ENCODE measurements at regions not wholly inside any gene's neighbourhood (a gene's known extent, or its start where the extent isn't known, plus 50 kb on each side); places are given as distances from the start of the nearest gene placed in this dataset.

DNA sequence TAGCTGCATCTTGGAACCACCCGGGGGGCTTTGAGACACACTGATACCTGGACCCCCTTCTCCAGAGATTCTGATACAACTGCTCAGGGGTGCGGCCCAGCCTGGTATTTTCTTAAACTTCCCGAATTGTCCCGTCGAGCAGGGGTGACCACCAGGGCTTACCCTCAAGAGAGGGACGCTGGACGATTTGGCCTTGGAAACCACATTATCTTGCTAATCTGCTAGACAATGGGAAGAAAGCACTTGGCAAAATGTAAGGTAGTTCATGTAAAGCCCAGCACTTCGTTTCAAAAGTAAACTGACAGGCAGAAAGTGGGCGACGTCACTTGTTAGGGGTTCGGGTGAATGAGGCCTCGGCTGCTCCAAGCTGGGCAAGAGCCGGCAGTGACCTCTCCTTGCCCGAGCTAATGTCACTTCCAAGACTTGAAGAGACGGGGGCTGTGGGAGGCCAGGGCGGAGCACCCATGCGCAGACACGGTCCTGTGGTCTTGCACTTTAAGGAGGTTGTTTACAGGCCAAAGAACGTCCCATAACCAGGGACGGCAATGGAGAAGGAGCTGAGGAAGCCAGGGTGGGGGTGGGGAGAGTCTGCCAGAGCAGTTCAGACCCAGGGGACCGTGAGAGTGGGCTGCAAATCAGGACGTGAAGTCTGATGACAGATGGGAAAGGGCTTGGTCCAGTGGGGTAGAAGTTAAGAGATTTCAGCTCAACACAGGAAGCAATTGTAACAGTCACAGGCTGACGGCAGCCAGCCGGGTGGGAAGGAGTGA lies 152.7 kb upstream of the GSE1 start:
- in situ Hi-C loops (cut with HindIII; ENCODE audit: low sequenced_read_pairs): no loop called here

DNA sequence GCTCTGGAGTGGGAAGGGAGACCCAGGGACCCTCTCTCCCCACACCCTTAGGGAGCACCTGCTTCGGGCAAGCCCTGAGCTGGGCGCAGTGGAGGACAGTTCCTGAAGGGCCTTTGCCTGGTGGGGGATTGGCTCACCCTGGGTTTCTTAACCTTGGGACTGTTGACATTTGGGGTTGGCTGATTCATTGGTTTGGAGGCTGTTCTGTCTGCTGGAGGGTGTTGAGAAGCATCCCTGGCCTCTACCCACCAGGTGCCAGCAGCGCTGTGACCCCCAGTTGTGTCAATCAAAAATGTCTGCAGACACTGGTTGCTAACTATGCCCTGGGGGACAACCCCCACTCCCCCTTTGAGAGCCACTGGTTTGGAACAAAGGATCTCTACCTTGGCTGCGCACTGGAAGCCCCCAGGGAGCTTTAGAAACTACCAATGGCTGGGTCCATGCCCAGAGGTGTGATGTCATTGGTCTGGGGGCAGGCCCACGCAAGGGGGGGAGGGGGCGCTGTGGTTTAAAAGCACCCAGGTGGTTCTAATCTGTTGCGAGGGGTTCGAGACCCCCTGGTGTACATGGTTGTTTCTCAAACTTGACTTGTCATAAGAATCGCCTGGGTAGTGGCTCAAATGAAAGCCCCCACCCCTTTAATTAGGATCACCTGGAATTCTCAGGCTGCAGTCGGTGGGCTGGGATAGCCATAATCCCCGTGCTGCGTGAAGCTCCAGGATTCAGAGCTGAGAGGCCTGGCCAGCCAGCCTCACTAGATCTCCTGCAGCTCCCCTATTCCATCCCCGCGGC lies 151.9 kb upstream of the GSE1 start:
- in situ Hi-C loops (cut with HindIII; ENCODE audit: low sequenced_read_pairs): no loop called here

GRCh38 chr16:85461814-85462713 lies 151.1 kb upstream of the GSE1 start:
- in situ Hi-C loops (cut with HindIII; ENCODE audit: low sequenced_read_pairs): no loop called here

DNA sequence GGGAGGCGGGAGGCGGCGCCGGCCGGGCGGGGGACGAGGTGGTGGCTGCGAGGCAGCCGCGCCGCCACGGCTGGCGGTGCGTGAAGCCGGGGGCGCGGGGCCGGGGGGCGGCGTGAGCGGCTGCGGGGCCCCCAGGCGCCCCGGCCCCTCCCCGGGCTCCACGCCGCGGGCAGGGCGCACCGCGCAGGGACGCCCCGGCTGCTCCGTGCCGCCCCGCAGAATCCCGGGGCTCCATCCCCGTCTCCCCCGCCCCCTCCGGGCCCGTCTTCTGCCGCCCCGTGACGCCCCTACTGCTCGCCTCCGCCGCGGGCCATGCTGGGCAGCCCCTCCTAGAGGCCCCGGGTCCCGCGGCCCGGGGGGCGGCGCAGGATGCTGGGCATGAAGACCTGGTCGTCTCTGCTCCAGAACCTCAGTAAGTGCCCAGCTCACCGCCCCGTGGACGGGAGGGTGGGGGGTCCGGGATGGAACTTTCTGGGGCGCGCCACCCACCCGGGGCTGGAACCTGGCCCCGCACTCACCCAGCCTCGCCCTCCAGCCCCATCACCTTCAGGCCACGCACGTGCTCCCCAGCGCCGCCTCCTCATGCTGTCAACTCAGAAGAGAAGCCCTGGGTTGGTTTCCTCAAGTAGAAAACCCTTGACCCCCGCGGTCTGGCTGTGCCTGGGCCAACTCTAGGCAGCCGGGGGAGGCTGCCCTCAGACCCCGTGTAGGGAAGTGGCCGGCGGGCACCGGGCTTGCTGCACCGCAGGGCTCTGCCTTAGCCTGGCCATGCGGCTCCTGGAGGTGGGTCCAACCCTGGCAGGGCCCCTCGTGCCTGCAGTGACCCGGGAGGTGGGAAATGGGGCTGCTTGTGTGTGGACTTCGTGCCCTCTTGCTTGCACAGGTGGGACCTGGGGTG lies 150.2 kb upstream of the GSE1 start:
- in situ Hi-C loops (cut with HindIII; ENCODE audit: low sequenced_read_pairs): no loop called here

GRCh38 chr16:85463672-85464382 lies 149.3 kb upstream of the GSE1 start:
- in situ Hi-C loops (cut with HindIII; ENCODE audit: low sequenced_read_pairs): no loop called here

DNA sequence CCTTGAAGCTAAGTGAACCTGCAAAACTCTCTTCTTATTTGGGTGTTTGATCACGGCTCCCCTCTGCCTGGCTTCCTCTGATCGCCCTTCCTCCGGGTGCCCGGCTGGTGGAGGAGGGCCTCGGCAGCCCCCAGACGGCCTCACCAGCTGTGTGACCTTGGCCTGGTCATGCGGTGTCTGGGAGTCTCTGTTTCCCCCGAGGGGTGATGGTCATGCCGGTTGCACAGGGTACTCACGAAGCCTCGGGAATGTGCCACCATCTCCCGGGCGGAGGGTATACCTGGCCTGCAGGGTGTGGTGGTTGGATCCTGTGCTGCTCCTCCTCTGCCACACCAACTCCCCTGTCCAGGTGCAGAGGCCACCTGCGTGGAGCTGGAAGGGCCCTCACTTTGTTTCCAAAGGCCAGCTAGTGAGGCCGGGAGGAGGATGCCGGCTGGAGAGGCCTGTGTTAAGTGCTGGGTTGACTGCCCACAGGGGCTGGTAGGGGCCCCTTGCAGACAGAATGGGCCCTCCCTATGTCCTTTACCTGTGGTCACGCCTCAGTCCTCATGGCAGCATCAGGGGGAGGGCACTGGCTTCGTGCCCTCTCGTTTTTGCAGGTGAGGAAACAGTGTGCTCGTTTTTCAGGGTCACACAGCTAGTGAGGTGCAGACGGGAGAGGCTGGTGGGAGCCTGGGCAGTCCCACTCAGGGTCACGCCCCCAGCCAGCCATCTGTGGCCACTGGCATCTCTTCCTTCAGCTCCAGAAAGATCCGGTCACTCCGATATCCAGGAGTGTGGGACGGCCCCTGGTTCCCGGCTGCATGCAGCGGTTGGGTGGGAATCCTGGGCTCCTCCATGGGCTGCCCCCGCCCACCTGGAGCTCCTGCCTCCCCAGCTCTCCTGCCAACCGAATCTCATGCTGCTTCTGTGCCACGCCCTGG lies 148.5 kb upstream of the GSE1 start:
- in situ Hi-C loops (cut with HindIII; ENCODE audit: low sequenced_read_pairs): no loop called here

GRCh38 chr16:85465328-85466303 lies 147.5 kb upstream of the GSE1 start:
- in situ Hi-C loops (cut with HindIII; ENCODE audit: low sequenced_read_pairs): no loop called here

GRCh38 chr16:85466304-85466700 lies 146.8 kb upstream of the GSE1 start:
- in situ Hi-C loops (cut with HindIII; ENCODE audit: low sequenced_read_pairs): no loop called here

- in situ Hi-C loops (cut with HindIII; ENCODE audit: low sequenced_read_pairs): no loop called here
These were observed 146.1 kb upstream of the GSE1 start for GRCh38 chr16:85466989-85467388.

DNA sequence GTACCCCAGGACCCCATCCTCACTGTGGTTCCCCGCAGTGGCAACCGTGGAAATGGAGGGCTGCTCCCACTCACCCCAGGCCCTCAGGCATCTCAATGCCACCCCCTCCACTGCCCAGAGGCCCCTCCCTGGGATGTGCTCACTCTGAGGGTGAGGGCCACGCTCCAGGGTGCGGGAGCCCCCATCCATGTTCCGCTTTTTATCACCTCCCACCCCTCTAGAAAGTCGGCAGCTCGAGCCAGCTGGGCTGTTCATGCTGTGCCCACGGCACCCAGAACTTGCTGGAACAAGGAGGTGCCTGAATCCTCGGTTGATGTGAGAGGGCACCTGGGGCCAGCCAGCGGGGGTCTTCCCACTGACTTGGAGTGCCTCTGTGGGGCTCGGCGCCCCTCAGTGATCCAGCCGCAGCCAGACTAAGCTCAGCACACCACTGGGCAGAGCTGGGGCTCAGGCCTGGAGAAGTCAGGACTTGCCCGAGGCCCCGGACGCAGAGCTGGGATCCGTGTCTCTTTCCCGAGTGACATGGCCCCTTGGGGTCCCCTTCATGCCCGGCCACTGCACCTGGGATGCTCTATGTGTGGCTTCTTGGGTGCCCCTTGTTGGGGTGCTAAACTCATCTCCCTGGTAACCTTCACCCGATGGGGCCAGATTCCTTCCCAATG lies 143.1 kb upstream of the GSE1 start:
- in situ Hi-C loops (cut with HindIII; ENCODE audit: low sequenced_read_pairs): loop anchor here (5.0 kb wide), 2 partner anchors 67 to 107 kb away; no protein-coding TSS in a partner anchor

DNA sequence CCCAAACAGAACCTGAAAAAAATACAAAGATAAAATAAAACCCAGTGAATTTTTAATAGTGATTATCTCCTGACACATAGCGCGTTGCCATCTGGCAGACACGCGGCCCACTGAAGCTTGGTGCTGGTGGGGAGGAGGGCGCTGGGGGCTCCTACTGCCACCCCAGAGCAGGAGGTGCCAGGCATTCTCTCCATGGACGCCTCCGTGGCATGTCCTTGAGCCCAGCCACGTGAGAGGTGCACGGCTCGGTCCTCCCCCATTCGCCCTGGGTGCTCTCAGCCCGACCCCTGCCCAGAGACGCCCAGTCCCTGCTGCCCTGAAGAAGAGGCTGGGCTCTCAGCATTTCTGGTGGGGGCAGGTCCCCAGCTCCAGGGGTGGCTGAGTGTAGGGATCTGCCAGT lies 142.2 kb upstream of the GSE1 start:
- in situ Hi-C loops (cut with HindIII; ENCODE audit: low sequenced_read_pairs): loop anchor here (5.0 kb wide), 2 partner anchors 66 to 106 kb away; no protein-coding TSS in a partner anchor

GRCh38 chr16:85471469-85472431 lies 141.4 kb upstream of the GSE1 start:
- in situ Hi-C loops (cut with HindIII; ENCODE audit: low sequenced_read_pairs): loop anchor here (5.0 kb wide), 2 partner anchors 66 to 106 kb away; no protein-coding TSS in a partner anchor

- in situ Hi-C loops (cut with HindIII; ENCODE audit: low sequenced_read_pairs): loop anchor here (5.0 kb wide), 2 partner anchors 65 to 105 kb away; no protein-coding TSS in a partner anchor
These were observed 140.6 kb upstream of the GSE1 start for GRCh38 chr16:85472514-85472913.

GRCh38 chr16:85473323-85473722 lies 139.8 kb upstream of the GSE1 start:
- in situ Hi-C loops (cut with HindIII; ENCODE audit: low sequenced_read_pairs): loop anchor here (5.0 kb wide), 2 partner anchors 64 to 104 kb away; no protein-coding TSS in a partner anchor

DNA sequence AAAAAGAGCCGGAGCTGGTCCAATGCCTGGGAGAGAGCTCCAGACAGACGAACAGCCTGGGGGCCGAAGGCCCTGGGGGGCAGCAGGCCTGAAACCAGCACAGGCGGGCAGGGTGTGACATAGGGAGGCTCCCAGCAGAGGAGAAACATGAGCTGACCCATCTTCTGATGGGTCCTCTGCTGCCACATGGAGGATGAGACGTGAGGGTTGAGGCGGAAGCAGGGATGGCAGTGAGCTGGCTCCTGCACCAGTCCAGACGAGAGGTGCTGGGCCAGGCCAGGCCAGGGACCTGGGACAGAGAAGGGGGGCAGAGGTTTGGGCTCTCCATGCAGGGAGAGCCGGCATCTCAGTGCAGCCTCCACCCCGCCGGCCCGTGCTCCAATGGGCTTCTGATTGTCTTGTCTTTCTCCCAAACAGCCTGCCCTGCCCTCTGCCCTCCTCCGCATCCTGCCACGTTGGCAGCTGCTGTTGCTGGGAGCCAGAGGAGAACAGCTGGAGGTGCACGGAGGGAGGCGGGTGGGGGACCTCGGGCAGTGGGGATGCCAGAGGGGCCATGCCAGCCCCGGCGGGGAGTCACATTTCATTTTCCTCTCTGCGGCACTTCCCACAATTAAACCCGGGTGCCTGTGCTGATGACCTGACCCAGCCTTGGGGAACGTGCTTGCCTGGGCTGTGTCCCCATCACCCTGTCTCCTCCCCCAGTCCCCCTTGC lies 139.1 kb upstream of the GSE1 start:
- in situ Hi-C loops (cut with HindIII; ENCODE audit: low sequenced_read_pairs): loop anchor here (5.0 kb wide), 2 partner anchors 63 to 103 kb away; no protein-coding TSS in a partner anchor

All from endothelial cell of hepatic sinusoid (primary cell).